ENCODE measurements at regions not wholly inside any gene's neighbourhood (a gene's known extent, or its start where the extent isn't known, plus 50 kb on each side); places are given as distances from the start of the nearest gene placed in this dataset.

DNA sequence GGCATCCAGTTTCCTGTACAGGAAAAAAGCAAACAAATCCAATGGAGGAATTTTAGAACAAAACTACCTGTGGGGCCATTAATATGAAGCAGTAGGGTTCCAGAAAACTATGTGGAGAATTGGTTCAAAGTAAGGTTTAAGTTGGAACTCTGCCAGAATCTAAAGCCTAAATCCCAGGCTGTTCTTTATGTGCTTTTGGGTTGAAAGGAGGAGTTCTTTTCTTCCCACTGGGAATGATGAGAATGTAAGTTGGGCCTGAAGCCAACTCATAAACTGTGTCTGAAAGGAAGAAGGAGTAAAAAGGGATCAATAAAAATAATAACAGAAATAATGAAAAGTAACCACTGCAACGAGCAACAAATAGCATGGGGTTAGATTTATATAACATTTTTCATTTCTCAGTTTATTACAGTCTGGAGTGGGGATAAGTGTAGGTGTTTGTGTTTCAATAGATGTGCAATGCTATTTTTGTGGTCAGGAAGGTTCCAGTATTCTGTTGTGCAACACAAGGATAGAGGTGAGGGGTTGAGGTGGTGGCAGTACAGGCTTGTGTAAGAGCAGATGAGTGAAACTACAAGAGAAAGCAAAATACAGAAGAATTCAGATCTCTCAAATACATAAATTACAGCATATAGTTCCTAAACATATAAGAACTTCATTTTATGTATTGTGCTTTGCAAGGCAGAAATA, 373.6 kb downstream of the EMP1 start:
- ATAC-seq (no peak), DNase-seq (no peak)
- no peak overlapping the region for H3K4me3 ChIP-seq (ENCODE audit: low read length)
- Mint-ChIP-seq H3K9me3 (peaks cover 0 to 2% of the 10 kb centered on the region in 2 donors), H3K27ac (no peak overlapping the region), H3K27me3 (ENCODE audit: low read depth in 2 of 2) (peaks cover 0 to 3% of the 10 kb centered on the region in 2 donors), H3K36me3 (no peaks in the 10 kb centered on the region), H3K4me3 (no peak overlapping the region), H3K4me1 (no peaks in the 10 kb centered on the region)
- no CpG with 5 or more reads among the region's 1 CpG for WGBS (ENCODE audit: insufficient coverage)
- H3K27me3 ChIP-seq (ENCODE audit: control insufficient read depth, insufficient read depth, low read length): no peaks in the 10 kb centered on the region
- no peaks in the 10 kb centered on the region for H3K4me1 ChIP-seq (ENCODE audit: control insufficient read depth, insufficient read depth, low read length)
- intact Hi-C loops (cut with micrococcal nuclease): no loop called here
- no peaks in the 10 kb centered on the region for H3K36me3 ChIP-seq (ENCODE audit: control insufficient read depth, insufficient read depth, low read length)
- TF ChIP-seq, protein P1, sequence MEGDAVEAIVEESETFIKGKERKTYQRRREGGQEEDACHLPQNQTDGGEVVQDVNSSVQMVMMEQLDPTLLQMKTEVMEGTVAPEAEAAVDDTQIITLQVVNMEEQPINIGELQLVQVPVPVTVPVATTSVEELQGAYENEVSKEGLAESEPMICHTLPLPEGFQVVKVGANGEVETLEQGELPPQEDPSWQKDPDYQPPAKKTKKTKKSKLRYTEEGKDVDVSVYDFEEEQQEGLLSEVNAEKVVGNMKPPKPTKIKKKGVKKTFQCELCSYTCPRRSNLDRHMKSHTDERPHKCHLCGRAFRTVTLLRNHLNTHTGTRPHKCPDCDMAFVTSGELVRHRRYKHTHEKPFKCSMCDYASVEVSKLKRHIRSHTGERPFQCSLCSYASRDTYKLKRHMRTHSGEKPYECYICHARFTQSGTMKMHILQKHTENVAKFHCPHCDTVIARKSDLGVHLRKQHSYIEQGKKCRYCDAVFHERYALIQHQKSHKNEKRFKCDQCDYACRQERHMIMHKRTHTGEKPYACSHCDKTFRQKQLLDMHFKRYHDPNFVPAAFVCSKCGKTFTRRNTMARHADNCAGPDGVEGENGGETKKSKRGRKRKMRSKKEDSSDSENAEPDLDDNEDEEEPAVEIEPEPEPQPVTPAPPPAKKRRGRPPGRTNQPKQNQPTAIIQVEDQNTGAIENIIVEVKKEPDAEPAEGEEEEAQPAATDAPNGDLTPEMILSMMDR (IDR thresholded peaks at IDR 0.05): no peak
- H3K27ac ChIP-seq (ENCODE audit: low read length): no peak overlapping the region
- H3K9me3 ChIP-seq (ENCODE audit: control insufficient read depth, insufficient read depth, low read length): no peaks in the 10 kb centered on the region

- Mint-ChIP-seq H3K4me3 (no peak overlapping the region), H3K9me3 (peaks cover 0 to 2% of the 10 kb centered on the region in 2 donors), H3K4me1 (no peaks in the 10 kb centered on the region), H3K27me3 (ENCODE audit: low read depth in 2 of 2) (peaks cover 0 to 3% of the 10 kb centered on the region in 2 donors), H3K36me3 (no peaks in the 10 kb centered on the region), H3K27ac (no peak overlapping the region)
- H3K4me3 ChIP-seq (ENCODE audit: low read length): no peak overlapping the region
- no peaks in the 10 kb centered on the region for H3K27me3 ChIP-seq (ENCODE audit: control insufficient read depth, insufficient read depth, low read length)
- no peaks in the 10 kb centered on the region for H3K36me3 ChIP-seq (ENCODE audit: control insufficient read depth, insufficient read depth, low read length)
- DNase-seq (no peak), ATAC-seq (no peak)
- no peaks in the 10 kb centered on the region for H3K4me1 ChIP-seq (ENCODE audit: control insufficient read depth, insufficient read depth, low read length)
- H3K27ac ChIP-seq (ENCODE audit: low read length): no peak overlapping the region
- TF ChIP-seq, protein P1 (IDR thresholded peaks at IDR 0.05): no peak
- intact Hi-C loops (cut with micrococcal nuclease): no loop called here
- H3K9me3 ChIP-seq (ENCODE audit: control insufficient read depth, insufficient read depth, low read length): no peaks in the 10 kb centered on the region
These were observed 369.8 kb downstream of the EMP1 start for GRCh38 chr12:13566292-13566691.

DNA sequence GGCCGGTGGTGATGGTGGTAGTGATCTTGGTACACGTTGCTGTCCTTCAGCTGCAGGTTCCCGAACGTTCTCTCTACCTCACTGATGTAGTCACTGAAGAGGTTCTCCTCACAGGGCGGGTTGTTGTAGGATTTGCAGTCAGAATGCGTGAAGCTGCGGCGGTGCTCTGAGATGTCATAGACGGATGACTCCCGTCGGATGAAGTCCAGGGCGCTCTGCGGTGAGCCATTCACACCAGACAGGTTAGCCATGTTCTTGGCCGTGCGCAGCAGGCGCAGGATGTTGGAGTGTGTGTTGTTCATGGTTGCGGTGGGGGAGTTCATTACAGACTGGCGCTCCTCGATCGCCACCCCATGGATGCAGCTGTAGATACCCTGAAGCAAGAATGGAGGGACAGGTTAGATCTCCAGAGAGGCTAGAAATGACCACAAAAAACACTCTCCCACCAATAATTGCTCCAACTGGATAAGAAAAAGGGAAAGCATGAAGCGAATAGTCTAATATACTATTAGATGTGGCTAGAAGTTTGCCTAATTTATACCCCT, 367.8 kb downstream of the EMP1 start:
- ATAC-seq (no peak), DNase-seq (no peak)
- Histone ChIP-seq H3K27me3 (ENCODE audit: control insufficient read depth, insufficient read depth, low read length) (no peaks in the 10 kb centered on the region), H3K36me3 (ENCODE audit: control insufficient read depth, insufficient read depth, low read length) (no peaks in the 10 kb centered on the region), H3K9me3 (ENCODE audit: control insufficient read depth, insufficient read depth, low read length) (no peaks in the 10 kb centered on the region), H3K4me1 (ENCODE audit: control insufficient read depth, insufficient read depth, low read length) (no peaks in the 10 kb centered on the region), H3K27ac (ENCODE audit: low read length) (no peak overlapping the region), H3K4me3 (ENCODE audit: low read length) (no peak overlapping the region)
- Mint-ChIP-seq H3K4me3 (no peak overlapping the region), H3K27ac (no peak overlapping the region), H3K36me3 (no peaks in the 10 kb centered on the region), H3K4me1 (no peaks in the 10 kb centered on the region), H3K27me3 (ENCODE audit: low read depth in 2 of 2) (peaks cover 0 to 3% of the 10 kb centered on the region in 2 donors), H3K9me3 (peaks cover 0 to 2% of the 10 kb centered on the region in 2 donors)
- TF ChIP-seq, protein P1 (IDR thresholded peaks at IDR 0.05): no peak
- 98% methylated on average over 20 of the region's 21 CpGs for WGBS (ENCODE audit: insufficient coverage)
- intact Hi-C loops (cut with micrococcal nuclease): no loop called here

DNA sequence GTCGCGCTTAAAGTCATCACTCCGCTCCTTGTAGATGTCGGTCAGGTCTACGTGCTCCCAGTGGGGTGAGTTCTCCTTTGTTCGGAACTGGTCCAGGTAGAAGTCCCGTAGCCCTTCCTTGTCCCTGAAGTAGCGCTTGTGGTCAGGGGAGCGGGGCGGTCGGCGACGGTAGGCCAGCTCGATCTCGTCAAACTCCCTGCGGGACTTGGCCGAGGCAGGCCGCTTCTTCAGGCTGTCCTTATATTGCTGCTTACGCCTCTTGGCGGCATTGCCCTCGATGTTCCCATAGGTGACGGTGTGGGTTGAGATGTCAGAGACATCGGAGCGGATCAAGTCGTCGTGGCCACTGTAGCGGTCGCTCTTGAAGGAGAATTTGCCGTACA, 367.2 kb downstream of the EMP1 start:
- WGBS (ENCODE audit: insufficient coverage): 98% methylated on average over 29 of the region's 29 CpGs
- no peak overlapping the region for H3K4me3 Mint-ChIP-seq

More for the DNA sequence above, 367.2 kb downstream of the EMP1 start:
- TF ChIP-seq, protein P1 (IDR thresholded peaks at IDR 0.05): no peak
- H3K9me3 ChIP-seq (ENCODE audit: control insufficient read depth, insufficient read depth, low read length): no peaks in the 10 kb centered on the region
- peaks cover 0 to 3% of the 10 kb centered on the region in 2 donors for H3K27me3 Mint-ChIP-seq (ENCODE audit: low read depth in 2 of 2)
- H3K36me3 ChIP-seq (ENCODE audit: control insufficient read depth, insufficient read depth, low read length): no peaks in the 10 kb centered on the region
- H3K36me3 Mint-ChIP-seq: no peaks in the 10 kb centered on the region
- no peaks in the 10 kb centered on the region for H3K27me3 ChIP-seq (ENCODE audit: control insufficient read depth, insufficient read depth, low read length)
- H3K27ac Mint-ChIP-seq: no peak overlapping the region
- DNase-seq: no peak
- no peaks in the 10 kb centered on the region for H3K4me1 ChIP-seq (ENCODE audit: control insufficient read depth, insufficient read depth, low read length)
- no peak overlapping the region for H3K4me3 ChIP-seq (ENCODE audit: low read length)
- intact Hi-C loops (cut with micrococcal nuclease): no loop called here
- no peak for ATAC-seq
- peaks cover 0 to 2% of the 10 kb centered on the region in 2 donors for H3K9me3 Mint-ChIP-seq
- no peaks in the 10 kb centered on the region for H3K4me1 Mint-ChIP-seq
- H3K27ac ChIP-seq (ENCODE audit: low read length): no peak overlapping the region
